ENCODE measurements at regions not wholly inside any gene's neighbourhood (a gene's known extent, or its start where the extent isn't known, plus 50 kb on each side); places are given as distances from the start of the nearest gene placed in this dataset.

DNA sequence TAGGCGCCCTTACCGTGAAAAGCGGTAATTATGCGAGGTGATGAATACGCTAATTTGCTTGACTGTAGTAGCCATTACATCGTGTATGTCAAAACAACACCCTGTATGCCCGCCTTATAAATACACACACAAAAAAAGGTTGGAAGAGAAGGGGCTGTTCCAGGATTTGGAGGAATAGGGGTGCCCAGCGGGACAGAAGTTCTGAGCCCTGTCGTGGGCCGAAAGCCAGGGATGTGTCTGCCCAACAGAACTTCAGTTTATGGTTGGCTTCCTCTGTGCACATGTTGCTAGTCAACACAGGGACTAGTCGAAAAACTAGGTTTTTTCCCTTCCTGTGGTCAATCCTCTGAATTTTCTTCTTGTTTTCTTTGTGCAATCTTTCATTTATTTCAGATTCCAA, 182.5 kb downstream of the ACKR3 start:
- TF ChIP-seq GATA1 (IDR thresholded peaks at IDR 0.05; ENCODE audit: low read depth, low read length): no peak
- TF ChIP-seq POLR2A (IDR thresholded peaks at IDR 0.05; ENCODE audit: low read length): no peak

Measured in erythroblast (primary cell).